Spleen (tissue), 7 donors: ENCODE measurements at regions not wholly inside any gene's neighbourhood (a gene's known extent, or its start where the extent isn't known, plus 50 kb on each side); places are given as distances from the start of the nearest gene placed in this dataset.

Source experiments
- CTCF ChIP-seq, 11 experiments: fragments of 200-600 bp in 7 of 11; fragments of 450-650 bp in 4 of 11; sonication (generic) in 4 of 11; IDR thresholded peaks in 8 of 11; conservative IDR thresholded peaks in 3 of 11; 1 replicate in 7 of 11; 2 replicates in 4 of 11; pipeline versions ENCODE4 v1.4.0 to v1.8.0; 2016 to 2021; ENCODE audit warnings: antibody characterized with exemption in 11 of 11, inconsistent platforms in 4 of 11, mild to moderate bottlenecking in 1 of 11
- POLR2A ChIP-seq, 3 donors: fragments of 450-650 bp; IDR thresholded peaks; one replicate each; pipeline ENCODE4 v1.5.1; 2017; ENCODE audit warnings: antibody characterized with exemption in 3 of 3, mild to moderate bottlenecking in 1 of 3
- donor health status: DM: no; HTN: no; CAD: no; lungs with moderate emphysema.
- donor health status: DM: no; HTN: no; CAD: no.
- donor health status: DM: no; HTN: no; CAD: no.

- TF ChIP-seq CTCF (IDR thresholded peaks at IDR 0.05 in 8 of 11, conservative IDR thresholded peaks at IDR 0.05 in 3 of 11) (no peak), POLR2A (IDR thresholded peaks at IDR 0.05) (no peak)
Observed at GRCh38 chr3:88876724-88877123, 230.7 kb upstream of the EPHA3 start.
